ENCODE measurements at regions not wholly inside any gene's neighbourhood (a gene's known extent, or its start where the extent isn't known, plus 50 kb on each side); places are given as distances from the start of the nearest gene placed in this dataset.

- no peak for TF ChIP-seq POLR2A (IDR thresholded peaks at IDR 0.05; ENCODE audit: extremely low read depth, insufficient read length)
- TF ChIP-seq, protein P1, sequence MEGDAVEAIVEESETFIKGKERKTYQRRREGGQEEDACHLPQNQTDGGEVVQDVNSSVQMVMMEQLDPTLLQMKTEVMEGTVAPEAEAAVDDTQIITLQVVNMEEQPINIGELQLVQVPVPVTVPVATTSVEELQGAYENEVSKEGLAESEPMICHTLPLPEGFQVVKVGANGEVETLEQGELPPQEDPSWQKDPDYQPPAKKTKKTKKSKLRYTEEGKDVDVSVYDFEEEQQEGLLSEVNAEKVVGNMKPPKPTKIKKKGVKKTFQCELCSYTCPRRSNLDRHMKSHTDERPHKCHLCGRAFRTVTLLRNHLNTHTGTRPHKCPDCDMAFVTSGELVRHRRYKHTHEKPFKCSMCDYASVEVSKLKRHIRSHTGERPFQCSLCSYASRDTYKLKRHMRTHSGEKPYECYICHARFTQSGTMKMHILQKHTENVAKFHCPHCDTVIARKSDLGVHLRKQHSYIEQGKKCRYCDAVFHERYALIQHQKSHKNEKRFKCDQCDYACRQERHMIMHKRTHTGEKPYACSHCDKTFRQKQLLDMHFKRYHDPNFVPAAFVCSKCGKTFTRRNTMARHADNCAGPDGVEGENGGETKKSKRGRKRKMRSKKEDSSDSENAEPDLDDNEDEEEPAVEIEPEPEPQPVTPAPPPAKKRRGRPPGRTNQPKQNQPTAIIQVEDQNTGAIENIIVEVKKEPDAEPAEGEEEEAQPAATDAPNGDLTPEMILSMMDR (IDR thresholded peaks at IDR 0.05; ENCODE audit: low read depth, low read length) = no peak
- TF ChIP-seq MAX (IDR thresholded peaks at IDR 0.05; ENCODE audit: low read depth, low read length) = no peak
- TF ChIP-seq MYC (IDR thresholded peaks at IDR 0.05; ENCODE audit: low read depth, low read length) = no peak
Measured at GRCh38 chr17:53106886-53107285, 715.8 kb upstream of the KIF2B start.
